Esophagus squamous epithelium (tissue), 4 donors: ENCODE measurements at regions not wholly inside any gene's neighbourhood (a gene's known extent, or its start where the extent isn't known, plus 50 kb on each side); places are given as distances from the start of the nearest gene placed in this dataset.

Experiments used
- CTCF ChIP-seq, 6 experiments: fragments of 450-650 bp in 4 of 6; fragments of 200-600 bp in 2 of 6; sonication (generic) in 2 of 6; IDR thresholded peaks; one replicate each; pipeline ENCODE4 v1.5.1; 2016 to 2019; ENCODE audit warnings: antibody characterized with exemption in 6 of 6, mild to moderate bottlenecking in 4 of 6, moderate library complexity in 4 of 6
- POLR2A ChIP-seq, 4 donors: fragments of 450-650 bp; IDR thresholded peaks; one replicate each; pipeline ENCODE4 v1.6.1; 2017; ENCODE audit warnings: antibody characterized with exemption in 4 of 4, mild to moderate bottlenecking in 4 of 4, moderate library complexity in 3 of 4

- TF ChIP-seq POLR2A (IDR thresholded peaks at IDR 0.05) (no peak), CTCF (IDR thresholded peaks at IDR 0.05) (no peak)
Measured at GRCh38 chr13:67298297-67298696, 68.2 kb upstream of the PCDH9 start.
